GM23338 (cell line): ENCODE measurements at regions not wholly inside any gene's neighbourhood (a gene's known extent, or its start where the extent isn't known, plus 50 kb on each side); places are given as distances from the start of the nearest gene placed in this dataset.

Source experiments
- ATAC-seq: fragments of 200-7000 bp; cut with Tn5 transposase; 3 replicates; pipeline ENCODE4 v1.9.1; 2020
- DNase-seq: peaks from one replicate; pipeline ENCODE4 v3.0.0-alpha.2; 2015; ENCODE audit warnings: low spot score
- H2AFZ ChIP-seq: fragments of 200-600 bp; sonication (generic); 2 replicates; pipeline ENCODE4 v1.8.0; 2016; ENCODE audit warnings: antibody characterized with exemption, mild to moderate bottlenecking, moderate library complexity
- H3F3A ChIP-seq: fragments of 200-600 bp; sonication (generic); replicated peaks from 2 replicates; pipeline ENCODE4 v1.8.0; 2017; ENCODE audit warnings: antibody characterized with exemption, mixed run types, low read depth
- H3K27ac ChIP-seq: fragments of 200-600 bp; sonication (generic); 2 replicates; pipeline ENCODE4 v1.6.1; 2016; ENCODE audit warnings: low read depth
- H3K27me3 ChIP-seq: fragments of 200-600 bp; sonication (generic); 2 replicates; pipeline ENCODE4 v1.8.0; 2016; ENCODE audit warnings: mild to moderate bottlenecking, mixed run types, moderate library complexity; ENCODE audit not compliant: insufficient read depth
- H3K36me3 ChIP-seq: fragments of 200-600 bp; sonication (generic); 2 replicates; pipeline ENCODE4 v1.8.0; 2016; ENCODE audit warnings: mild to moderate bottlenecking; ENCODE audit not compliant: insufficient read depth
- H3K4me1 ChIP-seq: fragments of 200-600 bp; sonication (generic); 2 replicates; pipeline ENCODE4 v1.8.0; 2016; ENCODE audit warnings: mild to moderate bottlenecking, moderate library complexity; ENCODE audit not compliant: insufficient read depth
- H3K4me2 ChIP-seq: fragments of 200-600 bp; sonication (generic); 2 replicates; pipeline ENCODE4 v1.7.1; 2017; ENCODE audit warnings: mixed run types
- H3K4me3 ChIP-seq: fragments of 200-600 bp; sonication (generic); 2 replicates; pipeline ENCODE4 v1.6.1; 2016; ENCODE audit warnings: mixed run types
- H3K79me2 ChIP-seq: fragments of 200-600 bp; sonication (generic); replicated peaks from 2 replicates; pipeline ENCODE4 v1.8.0; 2017; ENCODE audit warnings: mild to moderate bottlenecking; ENCODE audit not compliant: insufficient read depth
- H3K9me2 ChIP-seq: fragments of 200-600 bp; sonication (generic); 2 replicates; pipeline ENCODE4 v1.8.0; 2017; ENCODE audit not compliant: insufficient read depth
- H4K20me1 ChIP-seq: fragments of 200-600 bp; sonication (generic); replicated peaks from 2 replicates; pipeline ENCODE4 v1.8.0; 2017; ENCODE audit warnings: mild to moderate bottlenecking; ENCODE audit not compliant: insufficient read depth
- H3K27ac Mint-ChIP-seq: 2 replicates; pipeline ENCODE4 v1.8.0; 2020; ENCODE audit warnings: inconsistent platforms, mild to moderate bottlenecking, moderate library complexity, mixed read lengths
- H3K27me3 Mint-ChIP-seq: 3 replicates; pipeline ENCODE4 v1.8.0; 2022; ENCODE audit warnings: low read depth, mild to moderate bottlenecking, moderate library complexity, mixed read lengths, inconsistent platforms; ENCODE audit not compliant: insufficient read depth, poor library complexity
- H3K36me3 Mint-ChIP-seq: 3 replicates; pipeline ENCODE4 v1.8.0; 2021; ENCODE audit warnings: low read depth, mild to moderate bottlenecking, inconsistent platforms, moderate library complexity, mixed read lengths
- H3K4me1 Mint-ChIP-seq: 3 replicates; pipeline ENCODE4 v1.8.0; 2020; ENCODE audit warnings: mild to moderate bottlenecking, inconsistent platforms, mixed read lengths
- H3K4me3 Mint-ChIP-seq: 3 replicates; pipeline ENCODE4 v1.8.0; 2021; ENCODE audit warnings: moderate library complexity, mild to moderate bottlenecking, inconsistent platforms, mixed read lengths
- H3K9me3 Mint-ChIP-seq: 3 replicates; pipeline ENCODE4 v1.8.0; 2020; ENCODE audit warnings: moderate library complexity, mild to moderate bottlenecking, inconsistent platforms, mixed read lengths
- CREB1 ChIP-seq: fragments of 250-450 bp; sonication (Bioruptor Pico); IDR thresholded peaks from 2 replicates; pipeline ENCODE4 v1.5.0; 2020; ENCODE audit warnings: low read depth, mild to moderate bottlenecking, moderate library complexity
- CTCF ChIP-seq, 2 experiments: fragments of 200-600 bp in 1 of 2; sonication (generic) in 1 of 2; conservative IDR thresholded peaks; 2 replicates each; pipeline versions ENCODE4 v1.5.1 to v1.6.1; 2016 to 2017; ENCODE audit warnings: antibody characterized with exemption in 2 of 2, low read depth in 2 of 2, mild to moderate bottlenecking in 2 of 2, moderate library complexity in 1 of 2
- EZH2 ChIP-seq: fragments of 200-600 bp; sonication (generic); IDR thresholded peaks from one replicate; pipeline ENCODE4 v1.8.0; 2017; ENCODE audit warnings: antibody characterized with exemption, mild to moderate bottlenecking, low read depth; ENCODE audit not compliant: unreplicated experiment
- EZH2phosphoT487 ChIP-seq: fragments of 200-600 bp; sonication (generic); IDR thresholded peaks from one replicate; pipeline ENCODE4 v1.8.1; 2018; ENCODE audit warnings: antibody characterized with exemption; ENCODE audit not compliant: unreplicated experiment
- JUNB ChIP-seq: IDR thresholded peaks from one replicate; pipeline ENCODE4 v1.6.1; 2016; ENCODE audit warnings: antibody characterized with exemption; ENCODE audit not compliant: unreplicated experiment
- NANOG ChIP-seq: IDR thresholded peaks from 2 replicates; pipeline ENCODE4 v1.6.1; 2016; ENCODE audit warnings: antibody characterized with exemption, borderline replicate concordance
- POLR2AphosphoS5 ChIP-seq: IDR thresholded peaks from 2 replicates; pipeline ENCODE4 v1.6.1; 2016; ENCODE audit warnings: antibody characterized with exemption, low read depth
- REST ChIP-seq: IDR thresholded peaks from one replicate; pipeline ENCODE4 v1.6.1; 2018; ENCODE audit warnings: antibody characterized with exemption; ENCODE audit not compliant: unreplicated experiment
- STAT1 ChIP-seq: IDR thresholded peaks from one replicate; pipeline ENCODE4 v1.6.1; 2016; ENCODE audit warnings: antibody characterized with exemption; ENCODE audit not compliant: unreplicated experiment
- ZNF114 ChIP-seq: fragments of 250-450 bp; sonication (Bioruptor Pico); IDR thresholded peaks from 2 replicates; pipeline ENCODE4 v1.5.0; 2020; ENCODE audit warnings: mild to moderate bottlenecking, moderate library complexity
- ZNF331 ChIP-seq: fragments of 250-450 bp; sonication (Bioruptor Pico); IDR thresholded peaks from 2 replicates; pipeline ENCODE4 v1.5.0; 2020; ENCODE audit warnings: low read depth, mild to moderate bottlenecking, moderate library complexity
- ZNF462 ChIP-seq: fragments of 250-450 bp; sonication (Bioruptor Pico); IDR thresholded peaks from 2 replicates; pipeline ENCODE4 v1.5.0; 2020; ENCODE audit warnings: mild to moderate bottlenecking, moderate library complexity
- TF ChIP-seq, protein P1 (sequence below): IDR thresholded peaks from 2 replicates; pipeline ENCODE4 v1.6.1; 2016; ENCODE audit warnings: antibody characterized with exemption

DNA sequence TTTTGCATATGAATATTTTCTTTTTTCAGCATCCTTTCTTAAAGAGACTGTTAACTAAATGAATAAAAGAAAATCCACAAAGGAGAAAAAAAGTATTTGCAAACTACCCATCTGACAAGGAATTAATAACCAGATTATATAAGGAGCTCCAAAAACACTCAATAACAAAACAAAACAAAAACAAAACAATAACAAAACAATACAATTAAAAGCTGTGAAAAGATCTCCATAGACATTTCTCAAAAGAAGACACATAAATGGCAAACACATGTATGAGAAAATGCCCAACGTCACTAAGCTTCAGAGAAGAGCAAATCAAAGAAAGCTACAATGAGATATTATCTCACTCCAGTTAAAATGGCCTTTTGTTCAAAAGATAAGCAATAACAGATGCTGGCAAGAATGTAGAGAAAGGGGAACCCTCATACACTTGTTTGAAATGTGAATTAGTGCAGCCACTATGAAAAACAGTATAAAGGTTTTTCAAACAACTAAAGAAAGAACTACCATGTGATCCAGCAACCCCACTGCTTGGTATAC, 1310.0 kb upstream of the EYS start:
- H3K4me2 ChIP-seq = no peak overlapping the region
- no peak overlapping the region for H2AFZ ChIP-seq
- no peak overlapping the region for H3K4me3 Mint-ChIP-seq
- no peak overlapping the region for H3K27ac ChIP-seq
- TF ChIP-seq CTCF (conservative IDR thresholded peaks at IDR 0.05; ENCODE audit: low read depth in 2 of 2) (no peak), STAT1 (no peak), ZNF331 (CRISPR knock-in tag) (no peak), POLR2AphosphoS5 (no peak), ZNF114 (CRISPR knock-in tag) (no peak), CREB1 (CRISPR knock-in tag) (no peak), ZNF462 (CRISPR knock-in tag) (no peak), NANOG (no peak), EZH2 (no peak), REST (no peak), EZH2phosphoT487 (no peak), JUNB (no peak)
- TF ChIP-seq, protein P1, sequence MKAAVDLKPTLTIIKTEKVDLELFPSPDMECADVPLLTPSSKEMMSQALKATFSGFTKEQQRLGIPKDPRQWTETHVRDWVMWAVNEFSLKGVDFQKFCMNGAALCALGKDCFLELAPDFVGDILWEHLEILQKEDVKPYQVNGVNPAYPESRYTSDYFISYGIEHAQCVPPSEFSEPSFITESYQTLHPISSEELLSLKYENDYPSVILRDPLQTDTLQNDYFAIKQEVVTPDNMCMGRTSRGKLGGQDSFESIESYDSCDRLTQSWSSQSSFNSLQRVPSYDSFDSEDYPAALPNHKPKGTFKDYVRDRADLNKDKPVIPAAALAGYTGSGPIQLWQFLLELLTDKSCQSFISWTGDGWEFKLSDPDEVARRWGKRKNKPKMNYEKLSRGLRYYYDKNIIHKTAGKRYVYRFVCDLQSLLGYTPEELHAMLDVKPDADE = no peak
- H3K79me2 ChIP-seq = no peaks in the 10 kb centered on the region
- no peak overlapping the region for H3K4me3 ChIP-seq
- no peaks in the 10 kb centered on the region for H3K36me3 ChIP-seq
- no peak overlapping the region for H3K27ac Mint-ChIP-seq
- ATAC-seq (no peak), DNase-seq (no peak)
- peaks cover 5% of the 10 kb centered on the region; the same call in 2 of the 3 replicates for H3K36me3 Mint-ChIP-seq
- no peaks in the 10 kb centered on the region for H3K27me3 Mint-ChIP-seq
- H3K27me3 ChIP-seq = no peaks in the 10 kb centered on the region
- no peaks in the 10 kb centered on the region for H4K20me1 ChIP-seq
- no peaks in the 10 kb centered on the region for H3K4me1 ChIP-seq
- H3K4me1 Mint-ChIP-seq = no peaks in the 10 kb centered on the region
- H3K9me3 Mint-ChIP-seq = peaks cover 9% of the 10 kb centered on the region; the same call in 2 of the 3 replicates
- H3K9me2 ChIP-seq = no peaks in the 10 kb centered on the region
- H3F3A ChIP-seq = no peaks in the 10 kb centered on the region
